Common myeloid progenitor, CD34-positive (primary cell): ENCODE measurements at regions not wholly inside any gene's neighbourhood (a gene's known extent, or its start where the extent isn't known, plus 50 kb on each side); places are given as distances from the start of the nearest gene placed in this dataset.

Experiments
- CTCF ChIA-PET: fragments of 350-600 bp; sonication (Branson Sonifier 250); formaldehyde crosslinking; loops from one replicate; lab custom pipeline; 2021; ENCODE audit warnings: antibody characterized with exemption; lab: Charles Lee
- POLR2A ChIA-PET: fragments of 350-600 bp; sonication (Branson Sonifier 250); formaldehyde crosslinking; loops from one replicate; lab custom pipeline; 2021; ENCODE audit warnings: antibody characterized with exemption; lab: Charles Lee
- DNase-seq, 3 donors: peaks; one replicate each; pipeline versions ENCODE4 v3.0.0 to v3.0.0-alpha.2; 2013
- H3K27ac ChIP-seq, 2 experiments: 1 replicate in 1 of 2; 2 replicates in 1 of 2; pipeline ENCODE4 v1.7.0; 2013; ENCODE audit warnings: inconsistent platforms in 2 of 2, low read length in 2 of 2, mild to moderate bottlenecking in 2 of 2, low read depth in 1 of 2, moderate library complexity in 1 of 2; ENCODE audit not compliant: severe bottlenecking in 2 of 2, insufficient read depth in 1 of 2, poor library complexity in 1 of 2
- H3K27me3 ChIP-seq, 5 experiments: replicated peaks in 2 of 5; 1 replicate in 3 of 5; 2 replicates in 2 of 5; pipeline versions ENCODE4 v1.6.1 to v1.7.0; 2013; ENCODE audit warnings: low read length in 4 of 5, mild to moderate bottlenecking in 2 of 5, moderate library complexity in 2 of 5, inconsistent platforms in 1 of 5; ENCODE audit not compliant: insufficient read depth in 5 of 5, control insufficient read depth in 4 of 5
- H3K36me3 ChIP-seq, 4 experiments: 1 replicate in 2 of 4; 2 replicates in 2 of 4; pipeline versions ENCODE4 v1.6.1 to v1.7.0; 2013; ENCODE audit warnings: low read length in 3 of 4, control low read depth in 1 of 4, mild to moderate bottlenecking in 1 of 4; ENCODE audit not compliant: control insufficient read depth in 4 of 4, insufficient read depth in 4 of 4
- H3K4me1 ChIP-seq, 4 experiments: 1 replicate in 3 of 4; 2 replicates in 1 of 4; pipeline versions ENCODE4 v1.6.1 to v1.7.1; 2013; ENCODE audit warnings: low read length in 3 of 4, mild to moderate bottlenecking in 3 of 4, control low read depth in 1 of 4, inconsistent platforms in 1 of 4, moderate library complexity in 1 of 4; ENCODE audit not compliant: control insufficient read depth in 4 of 4, insufficient read depth in 4 of 4; ENCODE audit errors: control extremely low read depth in 1 of 4
- H3K4me3 ChIP-seq, 7 experiments: 1 replicate in 4 of 7; 2 replicates in 3 of 7; pipeline versions ENCODE4 v1.5.1 to v1.7.0; 2013; ENCODE audit warnings: mild to moderate bottlenecking in 7 of 7, low read length in 6 of 7, moderate library complexity in 6 of 7, inconsistent platforms in 2 of 7, low read depth in 2 of 7, control low read depth in 1 of 7; ENCODE audit not compliant: insufficient read depth in 4 of 7, control insufficient read depth in 1 of 7; ENCODE audit errors: extremely low read depth in 1 of 7
- H3K9me3 ChIP-seq, 5 experiments: 1 replicate in 4 of 5; 2 replicates in 1 of 5; pipeline versions ENCODE4 v1.6.1 to v1.7.1; 2013; ENCODE audit warnings: low read length in 4 of 5, mild to moderate bottlenecking in 2 of 5, inconsistent platforms in 1 of 5, low read depth in 1 of 5, moderate library complexity in 1 of 5; ENCODE audit not compliant: control insufficient read depth in 4 of 5, insufficient read depth in 2 of 5; ENCODE audit errors: control extremely low read depth in 1 of 5
- WGBS: methylation state at CpG from one replicate; pipeline ENCODE4 v1.1.5; 2013; ENCODE audit not compliant: insufficient coverage; 5-methylcytosine and 5-hydroxymethylcytosine counted together

GRCh38 chr6:139763468-139764210, 389.2 kb upstream of the CITED2 start:
- H3K27me3 ChIP-seq, result no peaks in the 10 kb centered on the region
- H3K4me3 ChIP-seq, result no peak overlapping the region
- H3K36me3 ChIP-seq, result no peaks in the 10 kb centered on the region
- 100% methylated on average over 1 of the region's 4 CpGs for WGBS
- DNase-seq, result no peak
- no peak overlapping the region for H3K27ac ChIP-seq
- H3K9me3 ChIP-seq, result no peaks in the 10 kb centered on the region
- ChIA-PET CTCF (no interaction called here), POLR2A (no interaction called here)
- peaks cover 2 to 21% (median 11%) of the 10 kb centered on the region in 4 experiments for H3K4me1 ChIP-seq

DNA sequence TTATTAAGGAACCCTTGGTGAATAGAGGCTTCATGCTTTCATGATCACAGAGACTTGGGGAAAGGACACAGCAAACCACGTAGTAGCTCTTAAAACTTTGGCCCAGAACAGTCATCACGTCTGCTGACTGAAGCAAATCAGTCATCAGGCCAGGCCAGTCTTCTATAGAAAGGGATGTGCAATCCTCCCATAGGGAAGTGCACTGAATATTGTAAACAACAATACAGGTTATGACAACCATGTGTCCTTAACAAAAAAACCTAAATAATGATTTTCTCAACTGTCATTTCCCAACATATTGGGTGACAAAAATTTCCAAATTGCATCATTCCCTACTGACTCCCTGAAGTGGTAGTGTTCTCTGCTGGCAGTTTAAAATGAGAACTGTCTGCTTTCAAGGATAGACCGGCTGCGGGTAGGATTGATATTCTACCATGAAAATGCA, 388.2 kb upstream of the CITED2 start:
- Histone ChIP-seq H3K4me1 (peaks cover 2 to 21% (median 11%) of the 10 kb centered on the region in 4 experiments), H3K9me3 (no peaks in the 10 kb centered on the region), H3K27me3 (no peaks in the 10 kb centered on the region), H3K27ac (no peak overlapping the region), H3K36me3 (no peaks in the 10 kb centered on the region), H3K4me3 (no peak overlapping the region)
- POLR2A ChIA-PET, result no interaction called here
- WGBS, result 97% methylated on average over 4 of the region's 4 CpGs
- CTCF ChIA-PET, result no interaction called here
- DNase-seq, result peak in 2 of 3 donors; percentile 9 to 22

GRCh38 chr6:139760128-139760527, 385.7 kb upstream of the CITED2 start:
- Histone ChIP-seq H3K36me3 (no peaks in the 10 kb centered on the region), H3K4me1 (peaks cover 2 to 16% (median 10%) of the 10 kb centered on the region in 4 experiments), H3K9me3 (no peaks in the 10 kb centered on the region), H3K4me3 (no peak overlapping the region), H3K27me3 (no peaks in the 10 kb centered on the region), H3K27ac (no peak overlapping the region)
- POLR2A ChIA-PET, result interaction anchor here (0.6 kb wide), 1 partner anchor 205 kb away, joined by 4 read pairs; no protein-coding TSS in a partner anchor
- no peak for DNase-seq
- CTCF ChIA-PET, result no interaction called here
- no CpG with 5 or more reads among the region's 3 CpGs for WGBS

DNA sequence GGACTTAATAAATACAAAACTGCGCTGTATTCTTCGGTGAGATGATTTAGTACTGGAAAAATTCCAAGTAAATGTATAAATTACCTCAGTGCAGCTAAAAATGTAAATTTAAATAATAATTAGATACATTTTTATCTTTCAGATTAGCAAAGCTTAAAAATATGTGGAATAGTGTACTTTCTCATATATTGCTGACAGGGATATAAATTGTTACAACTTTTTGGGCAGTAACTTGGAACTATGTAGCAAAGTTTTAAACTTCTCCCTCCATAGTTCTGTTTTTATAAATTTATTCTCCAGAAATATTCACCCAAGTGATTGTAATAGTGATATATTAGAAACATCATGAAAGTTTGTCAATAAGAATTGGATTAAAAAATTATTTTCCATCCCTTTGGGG, 384.6 kb upstream of the CITED2 start:
- H3K4me1 ChIP-seq, result peaks cover 0 to 6% (median 2%) of the 10 kb centered on the region in 4 experiments
- H3K9me3 ChIP-seq, result no peaks in the 10 kb centered on the region
- no peaks in the 10 kb centered on the region for H3K27me3 ChIP-seq
- no peak overlapping the region for H3K4me3 ChIP-seq
- ChIA-PET CTCF (no interaction called here), POLR2A (no interaction called here)
- WGBS, result no CpG with 5 or more reads among the region's 2 CpGs
- DNase-seq, result no peak
- H3K36me3 ChIP-seq, result no peaks in the 10 kb centered on the region
- no peak overlapping the region for H3K27ac ChIP-seq

DNA sequence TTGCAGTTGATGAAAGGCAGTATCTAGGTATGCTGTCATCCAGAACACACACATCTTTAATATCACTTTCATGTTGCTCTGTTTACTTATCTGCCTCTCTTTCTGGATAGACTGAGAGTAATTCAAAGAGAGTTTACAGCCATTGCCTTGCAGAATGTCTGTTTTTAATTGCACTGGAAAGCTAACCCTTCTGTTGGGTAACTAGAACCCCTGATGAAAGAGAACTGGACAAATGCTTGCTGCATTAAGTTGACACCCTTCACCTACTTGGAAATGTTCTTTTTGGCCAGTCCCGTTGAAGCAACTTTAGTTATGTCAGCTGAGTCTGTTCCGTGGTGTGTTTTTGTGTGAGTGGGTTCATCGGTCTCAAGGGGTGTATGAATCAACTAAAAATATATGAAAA, 383.8 kb upstream of the CITED2 start:
- CTCF ChIA-PET, result no interaction called here
- POLR2A ChIA-PET, result no interaction called here
- WGBS, result no CpG with 5 or more reads among the region's 3 CpGs
- Histone ChIP-seq H3K9me3 (no peaks in the 10 kb centered on the region), H3K4me3 (no peak overlapping the region), H3K27ac (no peak overlapping the region), H3K4me1 (no peaks in the 10 kb centered on the region), H3K36me3 (no peaks in the 10 kb centered on the region), H3K27me3 (no peaks in the 10 kb centered on the region)
- DNase-seq, result no peak

DNA sequence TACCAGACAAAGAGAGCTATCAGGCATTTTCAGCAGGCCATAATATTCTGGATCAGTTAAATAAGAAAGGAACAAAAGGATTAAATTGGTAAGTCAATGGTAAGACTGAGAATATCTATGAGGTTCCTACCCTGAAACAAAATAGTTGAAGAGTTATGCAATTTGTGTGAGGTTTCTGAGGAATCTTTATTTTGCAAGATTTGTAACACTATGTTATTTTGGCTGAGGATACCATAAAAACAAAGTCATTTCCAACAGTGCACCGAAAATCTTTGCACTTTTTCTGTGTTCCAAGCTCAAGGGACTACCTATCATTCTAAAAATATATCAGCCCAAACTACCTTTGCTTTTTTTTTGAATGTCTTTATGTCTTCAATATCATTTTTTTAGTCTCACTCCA, 383.3 kb upstream of the CITED2 start:
- H3K4me1 ChIP-seq, result no peaks in the 10 kb centered on the region
- H3K36me3 ChIP-seq, result no peaks in the 10 kb centered on the region
- WGBS, result 89% methylated on average over 1 of the region's 1 CpG
- POLR2A ChIA-PET, result no interaction called here
- H3K9me3 ChIP-seq, result no peaks in the 10 kb centered on the region
- no peak overlapping the region for H3K4me3 ChIP-seq
- H3K27ac ChIP-seq, result no peak overlapping the region
- CTCF ChIA-PET, result no interaction called here
- no peaks in the 10 kb centered on the region for H3K27me3 ChIP-seq
- DNase-seq, result no peak

DNA sequence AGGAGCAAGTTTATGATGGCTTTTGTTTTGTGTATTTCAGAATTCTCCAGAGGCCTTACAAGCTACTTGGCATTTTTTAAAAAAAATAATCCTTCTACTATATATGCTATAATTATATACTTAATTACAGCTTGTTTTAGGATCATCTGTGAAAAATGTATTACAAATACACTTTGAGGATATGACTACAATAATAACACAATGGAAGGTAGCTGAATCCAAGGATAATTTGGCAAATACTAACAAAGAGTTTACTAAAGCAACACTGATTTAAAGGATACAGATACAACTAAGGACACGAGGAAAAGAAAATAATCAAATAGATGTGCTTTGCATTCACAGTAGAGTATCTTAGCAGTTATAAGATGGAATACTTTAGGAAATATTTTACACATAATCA, 381.9 kb upstream of the CITED2 start:
- POLR2A ChIA-PET, result no interaction called here
- no peaks in the 10 kb centered on the region for H3K9me3 ChIP-seq
- no peaks in the 10 kb centered on the region for H3K27me3 ChIP-seq
- H3K4me3 ChIP-seq, result no peak overlapping the region
- no peak overlapping the region for H3K27ac ChIP-seq
- CTCF ChIA-PET, result interaction anchor here (0.8 kb wide), 1 partner anchor 392 kb away, joined by 3 read pairs; no protein-coding TSS in a partner anchor
- no peaks in the 10 kb centered on the region for H3K36me3 ChIP-seq
- no peak for DNase-seq
- no CpG with 5 or more reads among the region's 1 CpG for WGBS
- H3K4me1 ChIP-seq, result no peaks in the 10 kb centered on the region
